ENCODE measurements at regions not wholly inside any gene's neighbourhood (a gene's known extent, or its start where the extent isn't known, plus 50 kb on each side); places are given as distances from the start of the nearest gene placed in this dataset.
"Not testable (repeated sequence)": the region's sequence is repeated elsewhere in the genome, so short reads cannot be mapped to it uniquely, and the experiment has no call there.

- no peak for TF ChIP-seq CTCF (conservative IDR thresholded peaks at IDR 0.05; ENCODE audit: low read depth, low read length)
- no peak overlapping the region for H3K4me3 ChIP-seq (ENCODE audit: low read depth, low read length)
- no peak for DNase-seq (ENCODE audit: low read depth)
Measured at GRCh38 chr4:24352112-24352511, 232.2 kb downstream of the DHX15 start.

GRCh38 chr4:24349168-24349996 lies 235.0 kb downstream of the DHX15 start:
- not testable (repeated sequence) for H3K4me3 ChIP-seq (ENCODE audit: low read depth, low read length); DNase-seq (ENCODE audit: low read depth)

GRCh38 chr4:24339260-24339659 lies 245.1 kb downstream of the DHX15 start:
- H3K4me3 ChIP-seq (ENCODE audit: low read depth, low read length) = no peak overlapping the region

GRCh38 chr4:24337451-24338190 lies 246.7 kb downstream of the DHX15 start:
- no peak for TF ChIP-seq CTCF (conservative IDR thresholded peaks at IDR 0.05; ENCODE audit: low read depth, low read length)
- no peak for DNase-seq (ENCODE audit: low read depth)
- H3K4me3 ChIP-seq (ENCODE audit: low read depth, low read length) = no peak overlapping the region

More at GRCh38 chr4:24339260-24339659, 245.1 kb downstream of the DHX15 start:
- TF ChIP-seq CTCF (conservative IDR thresholded peaks at IDR 0.05; ENCODE audit: low read depth, low read length) = no peak
- DNase-seq (ENCODE audit: low read depth) = no peak

GRCh38 chr4:24335616-24336015 lies 248.7 kb downstream of the DHX15 start:
- TF ChIP-seq CTCF (conservative IDR thresholded peaks at IDR 0.05; ENCODE audit: low read depth, low read length) = no peak
- H3K4me3 ChIP-seq (ENCODE audit: low read depth, low read length) = no peak overlapping the region
- no peak for DNase-seq (ENCODE audit: low read depth)

- no peak for TF ChIP-seq CTCF (conservative IDR thresholded peaks at IDR 0.05; ENCODE audit: low read depth, low read length)
- no peak overlapping the region for H3K4me3 ChIP-seq (ENCODE audit: low read depth, low read length)
- no peak for DNase-seq (ENCODE audit: low read depth)
Measured at GRCh38 chr4:24334906-24335305, 249.4 kb downstream of the DHX15 start.

- no peak for DNase-seq (ENCODE audit: low read depth)
- TF ChIP-seq CTCF (conservative IDR thresholded peaks at IDR 0.05; ENCODE audit: low read depth, low read length) = no peak
Measured at GRCh38 chr4:24330573-24330972, 253.8 kb downstream of the DHX15 start.

More at GRCh38 chr4:24330573-24330972, 253.8 kb downstream of the DHX15 start:
- H3K4me3 ChIP-seq (ENCODE audit: low read depth, low read length) = no peak overlapping the region

Measured in choroid plexus epithelial cell (primary cell).